ENCODE measurements at regions not wholly inside any gene's neighbourhood (a gene's known extent, or its start where the extent isn't known, plus 50 kb on each side); places are given as distances from the start of the nearest gene placed in this dataset.

DNA sequence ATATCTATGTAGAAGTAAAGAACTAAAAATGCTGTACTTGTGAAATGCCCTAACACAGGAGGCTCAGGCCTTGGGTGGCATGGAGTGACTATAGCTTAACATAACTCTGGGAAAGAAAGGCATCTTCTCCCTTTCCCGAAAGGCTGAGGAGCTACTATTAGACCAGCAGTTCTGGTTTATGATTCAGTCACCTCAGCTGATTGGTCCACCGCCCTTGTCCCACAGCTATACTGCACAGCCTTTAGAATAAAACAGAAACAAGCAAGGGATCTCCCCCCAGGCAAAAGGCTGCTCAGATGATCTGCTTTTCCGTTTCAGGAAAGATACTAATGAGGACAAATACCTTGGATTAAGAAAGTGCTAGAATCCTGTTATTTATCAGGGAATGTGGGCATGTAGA lies 171.3 kb downstream of the SNCA start:
- intact Hi-C loops (cut with DNase I) = no loop called here
- DNase-seq (ENCODE audit: low spot score) = no peak

GRCh38 chr4:89664521-89664920 lies 172.4 kb downstream of the SNCA start:
- intact Hi-C loops (cut with DNase I) = no loop called here

GRCh38 chr4:89661173-89661899 lies 175.6 kb downstream of the SNCA start:
- intact Hi-C loops (cut with DNase I) = no loop called here
- no peak for DNase-seq (ENCODE audit: low spot score)

More at GRCh38 chr4:89664521-89664920, 172.4 kb downstream of the SNCA start:
- no peak for DNase-seq (ENCODE audit: low spot score)

DNA sequence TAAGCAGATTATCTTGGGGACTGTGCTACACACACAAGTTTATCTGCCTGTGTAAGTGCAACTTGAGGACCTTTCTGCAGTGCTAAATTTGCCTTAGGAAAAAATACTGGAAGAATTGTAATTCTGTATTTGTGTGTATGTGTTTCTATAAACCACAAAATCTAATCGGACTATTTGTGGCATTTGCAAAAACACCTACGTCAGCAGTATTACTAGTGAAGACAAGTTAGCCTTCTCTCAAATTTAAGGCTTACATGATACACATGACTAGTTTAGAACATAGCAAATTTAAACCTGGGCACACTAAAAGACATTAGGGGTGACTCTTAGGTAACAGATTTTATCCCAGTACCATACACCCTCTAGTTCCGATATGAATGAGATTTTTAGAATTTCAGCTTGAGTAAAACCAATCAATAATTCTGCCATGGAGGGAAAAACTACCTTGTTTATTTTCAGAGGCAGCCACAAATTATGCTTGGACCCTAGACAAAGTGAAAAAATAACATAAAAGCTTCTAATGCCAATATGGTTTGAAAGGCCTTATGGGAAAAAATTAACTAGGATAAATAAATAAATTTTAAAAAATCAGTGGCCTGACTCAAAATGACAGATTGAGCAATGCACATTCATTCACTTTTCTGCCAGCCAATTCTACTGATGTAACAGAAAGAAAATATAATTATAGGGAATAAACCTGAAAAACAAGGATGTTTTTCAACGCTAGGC lies 176.4 kb downstream of the SNCA start:
- no peak for DNase-seq (ENCODE audit: low spot score)
- intact Hi-C loops (cut with DNase I) = no loop called here

- no peak for DNase-seq (ENCODE audit: low spot score)
- intact Hi-C loops (cut with DNase I) = no loop called here
These were observed 178.3 kb downstream of the SNCA start for GRCh38 chr4:89658701-89659024.

- DNase-seq (ENCODE audit: low spot score) = no peak
- intact Hi-C loops (cut with DNase I) = no loop called here
These were observed 178.8 kb downstream of the SNCA start for GRCh38 chr4:89657931-89658700.

GRCh38 chr4:89653012-89653411 lies 183.9 kb downstream of the SNCA start:
- intact Hi-C loops (cut with DNase I) = no loop called here
- no peak for DNase-seq (ENCODE audit: low spot score)

GRCh38 chr4:89645482-89645881 lies 191.5 kb downstream of the SNCA start:
- no peak for DNase-seq (ENCODE audit: low spot score)
- intact Hi-C loops (cut with DNase I) = no loop called here

- DNase-seq (ENCODE audit: low spot score) = no peak
- intact Hi-C loops (cut with DNase I) = no loop called here
These were observed 195.6 kb downstream of the SNCA start for GRCh38 chr4:89641367-89641687.

GRCh38 chr4:89640620-89641366 lies 196.2 kb downstream of the SNCA start:
- peak; percentile 74 for DNase-seq (ENCODE audit: low spot score)

GRCh38 chr4:89639395-89639794 lies 197.6 kb downstream of the SNCA start:
- DNase-seq (ENCODE audit: low spot score) = no peak
- intact Hi-C loops (cut with DNase I) = no loop called here

More at GRCh38 chr4:89640620-89641366, 196.2 kb downstream of the SNCA start:
- intact Hi-C loops (cut with DNase I) = no loop called here

GRCh38 chr4:89625599-89626293 lies 211.2 kb downstream of the SNCA start:
- no peak for DNase-seq (ENCODE audit: low spot score)
- intact Hi-C loops (cut with DNase I) = no loop called here

DNA sequence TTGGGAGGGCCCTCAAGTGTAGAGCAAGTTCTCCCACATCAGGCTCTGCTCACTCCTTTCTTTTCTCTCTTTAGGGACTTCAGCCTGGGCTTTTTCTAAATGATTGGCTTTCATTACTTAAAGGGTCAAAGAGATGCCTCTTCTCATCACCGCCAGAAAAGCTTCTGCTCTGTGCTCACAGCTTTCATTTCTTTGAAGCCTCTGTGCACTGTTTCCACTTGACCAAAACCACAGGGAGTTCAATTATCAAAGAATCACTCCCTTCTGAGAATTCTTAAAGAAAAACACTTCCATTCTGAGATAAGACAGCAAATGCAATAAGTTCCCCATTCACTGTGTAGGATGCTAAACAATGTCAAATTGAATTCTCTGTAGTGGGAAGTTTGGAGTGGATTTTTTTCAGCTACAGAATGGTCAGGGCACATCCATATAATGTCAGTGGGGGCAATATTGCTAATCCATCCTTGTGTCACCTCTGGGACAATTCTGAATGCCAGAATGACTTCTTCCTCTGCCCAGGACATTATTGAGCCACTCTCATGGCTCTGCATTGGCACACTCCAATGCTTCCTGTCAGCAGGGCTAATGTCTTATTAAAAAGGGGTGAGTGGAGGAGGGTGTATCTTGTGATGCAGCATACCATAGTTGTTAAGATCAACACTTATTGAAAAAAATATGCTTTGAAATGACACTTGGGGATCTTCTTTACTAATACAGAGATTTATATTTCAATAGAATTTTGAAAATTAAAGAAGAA lies 217.6 kb downstream of the SNCA start:
- intact Hi-C loops (cut with DNase I) = no loop called here
- no peak for DNase-seq (ENCODE audit: low spot score)

GRCh38 chr4:89618151-89618550 lies 218.8 kb downstream of the SNCA start:
- DNase-seq (ENCODE audit: low spot score) = no peak
- intact Hi-C loops (cut with DNase I) = no loop called here

DNA sequence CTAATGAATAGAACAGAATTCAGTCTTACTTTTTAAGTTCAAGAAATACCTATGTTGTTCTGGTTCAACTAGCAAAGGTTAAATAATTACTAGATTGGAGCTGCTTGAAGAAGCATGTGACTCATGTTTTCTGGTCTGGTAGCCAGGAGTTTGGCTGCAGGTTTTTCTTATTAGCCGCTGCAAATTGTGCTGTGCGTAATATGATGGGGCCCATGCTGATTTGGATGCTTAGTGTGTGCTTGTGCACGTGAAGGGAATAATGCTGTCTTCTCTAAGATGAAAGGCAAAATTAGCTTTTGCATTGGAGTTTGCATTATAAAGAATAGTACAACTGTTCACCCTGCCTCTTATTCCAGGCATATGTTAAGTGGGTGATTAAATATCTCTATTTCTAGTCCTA lies 219.6 kb downstream of the SNCA start:
- DNase-seq (ENCODE audit: low spot score) = no peak
- intact Hi-C loops (cut with DNase I) = no loop called here

DNA sequence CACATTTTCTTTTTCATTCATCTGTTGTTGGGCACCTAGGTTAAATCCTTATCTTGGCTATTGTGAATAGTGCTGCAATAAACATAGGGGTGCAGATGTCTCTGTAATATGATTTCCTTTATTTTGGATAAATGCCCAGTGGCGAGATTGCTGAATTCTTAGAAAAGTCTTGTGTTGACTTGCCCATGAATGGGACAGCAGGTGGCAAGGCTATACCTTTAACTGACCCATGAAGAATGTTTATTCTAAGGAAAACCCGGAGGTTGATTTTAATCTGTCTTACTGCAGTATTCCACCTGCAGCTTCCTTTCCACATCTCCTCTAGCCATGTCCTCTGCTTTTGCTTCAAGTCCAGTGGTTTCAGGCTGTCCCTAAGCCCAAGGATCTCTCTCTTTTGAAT lies 220.6 kb downstream of the SNCA start:
- intact Hi-C loops (cut with DNase I) = no loop called here
- DNase-seq (ENCODE audit: low spot score) = no peak

- intact Hi-C loops (cut with DNase I) = no loop called here
- no peak for DNase-seq (ENCODE audit: low spot score)
These were observed 221.9 kb downstream of the SNCA start for GRCh38 chr4:89615051-89615450.

GRCh38 chr4:89614155-89614554 lies 222.8 kb downstream of the SNCA start:
- no peak for DNase-seq (ENCODE audit: low spot score)
- intact Hi-C loops (cut with DNase I) = no loop called here

GRCh38 chr4:89610236-89610635 lies 226.7 kb downstream of the SNCA start:
- DNase-seq (ENCODE audit: low spot score) = no peak
- intact Hi-C loops (cut with DNase I) = no loop called here
